Vagina (tissue), 2 donors: ENCODE measurements at regions not wholly inside any gene's neighbourhood (a gene's known extent, or its start where the extent isn't known, plus 50 kb on each side); places are given as distances from the start of the nearest gene placed in this dataset.

Experiments
- DNase-seq, 2 donors: peaks; one replicate each; pipeline ENCODE4 v3.0.0-alpha.2; 2017; ENCODE audit errors: extremely low spot score in 2 of 2
- H3K27ac ChIP-seq: fragments of 200-600 bp; sonication (generic); one replicate; pipeline ENCODE4 v1.5.1; 2019
- H3K27me3 ChIP-seq: fragments of 200-600 bp; sonication (generic); one replicate; pipeline ENCODE4 v1.5.1; 2019
- H3K36me3 ChIP-seq, 2 donors: fragments of 200-600 bp; sonication (generic); one replicate each; pipeline ENCODE4 v1.5.1; 2017 to 2019
- H3K4me1 ChIP-seq: fragments of 200-600 bp; sonication (generic); one replicate; pipeline ENCODE4 v1.5.1; 2019
- H3K4me3 ChIP-seq, 2 donors: fragments of 200-600 bp; sonication (generic); 1 replicate in 1 of 2; 2 replicates in 1 of 2; pipeline ENCODE4 v1.5.1; 2016 to 2019
- H3K9me3 ChIP-seq: fragments of 200-600 bp; sonication (generic); one replicate; pipeline ENCODE4 v1.5.1; 2019
- CTCF ChIP-seq, 3 experiments: fragments of 450-650 bp in 2 of 3; fragments of 200-600 bp in 1 of 3; sonication (generic) in 1 of 3; IDR thresholded peaks; one replicate each; pipeline ENCODE4 v1.5.1; 2017 to 2019; ENCODE audit warnings: antibody characterized with exemption in 3 of 3, mild to moderate bottlenecking in 2 of 3, moderate library complexity in 2 of 3
- POLR2A ChIP-seq, 2 donors: fragments of 450-650 bp; IDR thresholded peaks; one replicate each; pipeline ENCODE4 v1.6.1; 2017; ENCODE audit warnings: antibody characterized with exemption in 2 of 2, mild to moderate bottlenecking in 2 of 2, moderate library complexity in 2 of 2
- POLR2AphosphoS5 ChIP-seq, 2 donors: sonication (generic); formaldehyde crosslinking; IDR thresholded peaks; one replicate each; pipeline ENCODE4 v1.9.0; 2017; ENCODE audit warnings: antibody characterized with exemption in 2 of 2, mild to moderate bottlenecking in 2 of 2, low read depth in 1 of 2; ENCODE audit not compliant: insufficient read depth in 1 of 2
- intact Hi-C: fragments of 100-400 bp; cut with DNase I; formaldehyde crosslinking; loops from one replicate; pipeline ENCODE4 v1.15.1; 2023

GRCh38 chr2:5986801-5987787, 294.9 kb downstream of the SOX11 start:
- DNase-seq = no peak
- intact Hi-C loops = no loop called here
- H3K9me3 ChIP-seq = no peaks in the 10 kb centered on the region
- H3K27ac ChIP-seq = no peak overlapping the region
- TF ChIP-seq CTCF (IDR thresholded peaks at IDR 0.05) (no peak), POLR2AphosphoS5 (IDR thresholded peaks at IDR 0.05; ENCODE audit: insufficient read depth in 1 of 2, low read depth in 1 of 2) (no peak), POLR2A (IDR thresholded peaks at IDR 0.05) (no peak)
- H3K27me3 ChIP-seq = no peaks in the 10 kb centered on the region
- H3K4me1 ChIP-seq = no peaks in the 10 kb centered on the region
- H3K4me3 ChIP-seq = no peak overlapping the region
- H3K36me3 ChIP-seq = no peaks in the 10 kb centered on the region

GRCh38 chr2:5988120-5988519, 295.9 kb downstream of the SOX11 start:
- Histone ChIP-seq H3K27me3 (no peaks in the 10 kb centered on the region), H3K9me3 (no peaks in the 10 kb centered on the region), H3K4me3 (no peak overlapping the region), H3K36me3 (no peaks in the 10 kb centered on the region), H3K27ac (no peak overlapping the region), H3K4me1 (no peaks in the 10 kb centered on the region)
- no peak for TF ChIP-seq POLR2AphosphoS5 (IDR thresholded peaks at IDR 0.05; ENCODE audit: insufficient read depth in 1 of 2, low read depth in 1 of 2)
- TF ChIP-seq CTCF (IDR thresholded peaks at IDR 0.05) = no peak
- no peak for TF ChIP-seq POLR2A (IDR thresholded peaks at IDR 0.05)
- intact Hi-C loops = no loop called here
- DNase-seq = no peak

GRCh38 chr2:5990086-5990485, 297.9 kb downstream of the SOX11 start:
- Histone ChIP-seq H3K36me3 (no peaks in the 10 kb centered on the region), H3K27me3 (no peaks in the 10 kb centered on the region), H3K9me3 (no peaks in the 10 kb centered on the region), H3K4me1 (no peaks in the 10 kb centered on the region), H3K4me3 (no peak overlapping the region), H3K27ac (no peak overlapping the region)
- TF ChIP-seq POLR2AphosphoS5 (IDR thresholded peaks at IDR 0.05; ENCODE audit: insufficient read depth in 1 of 2, low read depth in 1 of 2) (no peak), CTCF (IDR thresholded peaks at IDR 0.05) (no peak), POLR2A (IDR thresholded peaks at IDR 0.05) (no peak)
- intact Hi-C loops = no loop called here
- DNase-seq = no peak

GRCh38 chr2:5991305-5991968, 299.3 kb downstream of the SOX11 start:
- Histone ChIP-seq H3K9me3 (no peaks in the 10 kb centered on the region), H3K4me3 (no peak overlapping the region), H3K4me1 (no peaks in the 10 kb centered on the region), H3K27me3 (no peaks in the 10 kb centered on the region), H3K36me3 (no peaks in the 10 kb centered on the region), H3K27ac (no peak overlapping the region)
- intact Hi-C loops = no loop called here
- TF ChIP-seq CTCF (IDR thresholded peaks at IDR 0.05) (no peak), POLR2A (IDR thresholded peaks at IDR 0.05) (no peak), POLR2AphosphoS5 (IDR thresholded peaks at IDR 0.05; ENCODE audit: insufficient read depth in 1 of 2, low read depth in 1 of 2) (no peak)
- DNase-seq = no peak
